CD14-positive monocyte (primary cell): ENCODE measurements at regions not wholly inside any gene's neighbourhood (a gene's known extent, or its start where the extent isn't known, plus 50 kb on each side); places are given as distances from the start of the nearest gene placed in this dataset.

ENCODE experiments used
- DNase-seq, 3 donors: peaks; one replicate each; pipeline ENCODE4 v3.0.0-alpha.2; 2011 to 2022
- H2AFZ ChIP-seq: 2 replicates; pipeline ENCODE4 v1.6.0; 2012; ENCODE audit warnings: mild to moderate bottlenecking, low read depth, low read length, inconsistent platforms; ENCODE audit not compliant: insufficient read depth, poor library complexity, severe bottlenecking
- H3K27ac ChIP-seq, 2 donors: 1 replicate in 1 of 2; 2 replicates in 1 of 2; pipeline ENCODE4 v1.5.1; 2012 to 2013; ENCODE audit warnings: low read length in 2 of 2, control low read depth in 1 of 2, inconsistent platforms in 1 of 2, low read depth in 1 of 2, mild to moderate bottlenecking in 1 of 2
- H3K27me3 ChIP-seq, 2 donors: one replicate each; pipeline versions ENCODE4 v1.6.0 to v1.6.1; 2011 to 2013; ENCODE audit warnings: low read length in 2 of 2; ENCODE audit not compliant: control insufficient read depth in 2 of 2, insufficient read depth in 2 of 2
- H3K36me3 ChIP-seq, 2 donors: replicated peaks in 1 of 2; 1 replicate in 1 of 2; 2 replicates in 1 of 2; pipeline versions ENCODE4 v1.5.1 to v1.6.1; 2012 to 2013; ENCODE audit warnings: low read length in 2 of 2, control low read depth in 1 of 2, inconsistent platforms in 1 of 2, mild to moderate bottlenecking in 1 of 2; ENCODE audit not compliant: insufficient read depth in 2 of 2, control insufficient read depth in 1 of 2
- H3K4me1 ChIP-seq, 2 donors: 1 replicate in 1 of 2; 2 replicates in 1 of 2; pipeline versions ENCODE4 v1.5.1 to v1.6.1; 2012 to 2013; ENCODE audit warnings: low read length in 2 of 2, control low read depth in 1 of 2, inconsistent platforms in 1 of 2, mild to moderate bottlenecking in 1 of 2, moderate library complexity in 1 of 2; ENCODE audit not compliant: insufficient read depth in 2 of 2, control insufficient read depth in 1 of 2
- H3K4me2 ChIP-seq: replicated peaks from 2 replicates; pipeline ENCODE3; 2012; ENCODE audit warnings: low read length, moderate library complexity, mild to moderate bottlenecking; ENCODE audit not compliant: poor library complexity, severe bottlenecking; ENCODE audit errors: extremely low read depth
- H3K4me3 ChIP-seq, 3 experiments: fragments of 200-600 bp in 1 of 3; sonication (generic) in 1 of 3; replicated peaks in 1 of 3; 1 replicate in 2 of 3; 2 replicates in 1 of 3; pipeline ENCODE4 v1.5.1; 2011 to 2013; ENCODE audit warnings: low read length in 3 of 3, mild to moderate bottlenecking in 3 of 3, control low read depth in 2 of 3, low read depth in 2 of 3, inconsistent platforms in 1 of 3, moderate library complexity in 1 of 3
- H3K79me2 ChIP-seq: 2 replicates; pipeline ENCODE4 v1.6.0; 2012; ENCODE audit warnings: mild to moderate bottlenecking, control low read depth, inconsistent platforms, low read length, moderate library complexity; ENCODE audit not compliant: insufficient read depth
- H3K9ac ChIP-seq: 2 replicates; pipeline ENCODE4 v1.6.0; 2017; ENCODE audit warnings: low read length, mild to moderate bottlenecking; ENCODE audit not compliant: insufficient read depth, poor library complexity, severe bottlenecking
- H3K9me3 ChIP-seq, 2 donors: replicated peaks in 1 of 2; 1 replicate in 1 of 2; 2 replicates in 1 of 2; pipeline versions ENCODE4 v1.5.1 to v1.6.1; 2012 to 2013; ENCODE audit warnings: low read length in 2 of 2, control low read depth in 1 of 2; ENCODE audit not compliant: control insufficient read depth in 1 of 2, insufficient read depth in 1 of 2
- H4K20me1 ChIP-seq: 2 replicates; pipeline ENCODE4 v1.6.0; 2012; ENCODE audit warnings: mild to moderate bottlenecking, low read length, control low read depth, moderate library complexity; ENCODE audit not compliant: insufficient read depth
- H3K27ac Mint-ChIP-seq, 7 donors: one replicate each; pipeline ENCODE4 v1.8.0; 2020; ENCODE audit warnings: mild to moderate bottlenecking in 7 of 7, mixed read lengths in 7 of 7, moderate library complexity in 6 of 7, inconsistent platforms in 2 of 7
- H3K27me3 Mint-ChIP-seq, 3 donors: one replicate each; pipeline ENCODE4 v1.8.0; 2021 to 2022; ENCODE audit warnings: low read depth in 3 of 3, mild to moderate bottlenecking in 3 of 3, mixed read lengths in 3 of 3, moderate library complexity in 3 of 3, inconsistent platforms in 1 of 3
- H3K36me3 Mint-ChIP-seq, 2 donors: one replicate each; pipeline ENCODE4 v1.8.0; 2020; ENCODE audit warnings: mixed read lengths in 2 of 2, inconsistent platforms in 1 of 2, mild to moderate bottlenecking in 1 of 2
- H3K4me1 Mint-ChIP-seq: one replicate; pipeline ENCODE4 v1.8.0; 2020; ENCODE audit warnings: mild to moderate bottlenecking, mixed read lengths
- H3K4me3 Mint-ChIP-seq, 2 donors: one replicate each; pipeline ENCODE4 v1.8.0; 2020; ENCODE audit warnings: mild to moderate bottlenecking in 2 of 2, mixed read lengths in 2 of 2, moderate library complexity in 1 of 2
- H3K9me3 Mint-ChIP-seq, 7 donors: one replicate each; pipeline ENCODE4 v1.8.0; 2020 to 2022; ENCODE audit warnings: mixed read lengths in 7 of 7, mild to moderate bottlenecking in 6 of 7, moderate library complexity in 6 of 7, inconsistent platforms in 2 of 7
- WGBS: methylation state at CpG from one replicate; pipeline ENCODE4 v1.1.5; 2013; ENCODE audit warnings: missing lambda C conversion rate; ENCODE audit not compliant: insufficient coverage; 5-methylcytosine and 5-hydroxymethylcytosine counted together
- intact Hi-C, 2 donors: fragments of 100-400 bp; cut with micrococcal nuclease; formaldehyde crosslinking; loops; one replicate each; pipeline versions ENCODE4 v1.15.0 to v1.15.1; 2023
- TF ChIP-seq, protein P1 (sequence below): fragments of 200-600 bp; IDR thresholded peaks from one replicate; pipeline ENCODE4 v1.8.0; 2022; ENCODE audit warnings: antibody characterized with exemption, mild to moderate bottlenecking

DNA sequence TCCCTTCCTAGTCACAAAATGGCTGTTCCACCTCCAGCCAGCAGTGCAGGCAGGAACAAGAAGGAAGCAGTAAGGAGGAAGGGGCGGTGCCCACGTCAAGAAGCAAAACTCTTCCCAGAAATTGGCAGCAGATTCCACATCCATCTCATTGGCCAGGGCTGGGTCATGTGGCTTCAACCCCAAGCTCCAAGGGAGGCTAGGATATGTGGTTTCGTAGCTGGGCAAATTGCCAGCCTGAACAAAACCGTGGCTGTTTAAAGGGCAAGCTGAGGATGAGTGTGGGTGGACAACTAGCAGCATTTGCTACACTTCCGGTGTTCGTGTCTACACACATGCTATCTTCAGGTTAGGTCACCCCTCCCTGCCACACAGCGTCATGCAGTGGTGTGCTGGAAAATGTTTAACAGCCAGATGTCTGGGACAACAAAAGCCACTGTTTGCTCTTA, 92.1 kb upstream of the MAP1B start:
- intact Hi-C loops: no loop called here
- Mint-ChIP-seq H3K27ac (no peak overlapping the region), H3K4me3 (no peak overlapping the region)

DNA sequence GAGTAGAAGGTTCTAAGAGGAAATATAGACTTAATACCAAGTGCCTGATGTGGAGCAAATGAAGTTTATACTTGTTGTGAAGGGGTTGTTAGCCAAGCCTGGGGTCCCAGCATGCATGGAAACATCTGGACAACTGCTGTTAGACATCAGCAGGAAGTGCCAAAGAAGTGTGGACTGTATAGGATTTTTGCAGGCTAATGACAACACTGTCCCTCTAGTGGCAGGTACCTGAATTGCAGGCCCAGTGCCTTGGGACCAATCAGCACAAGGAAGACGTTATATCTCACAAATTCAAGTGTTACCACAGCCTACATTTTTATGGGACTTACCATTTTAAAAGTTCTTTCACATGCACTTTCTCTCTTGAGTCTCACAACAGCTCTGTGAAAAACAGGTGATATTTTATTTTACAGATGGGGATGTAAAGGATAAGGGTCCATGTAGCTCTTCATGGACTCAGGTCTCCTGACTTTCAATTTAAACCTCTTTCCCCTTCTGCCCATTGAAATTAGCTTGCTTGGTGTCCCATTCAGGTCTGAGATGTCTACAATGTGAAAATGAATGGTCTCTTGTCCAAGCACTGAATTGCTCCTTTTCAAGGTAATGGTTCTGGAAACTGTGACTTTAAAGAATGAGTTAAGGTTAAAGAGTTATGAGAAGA, 89.0 kb upstream of the MAP1B start:
- H3K4me3 ChIP-seq: no peak overlapping the region
- H3K9me3 Mint-ChIP-seq: peaks cover 0 to 7% (median 2%) of the 10 kb centered on the region in 7 donors
- H4K20me1 ChIP-seq: no peaks in the 10 kb centered on the region
- intact Hi-C loops: no loop called here
- no peak overlapping the region for H3K9ac ChIP-seq
- H2AFZ ChIP-seq: no peak overlapping the region
- H3K4me3 Mint-ChIP-seq: no peak overlapping the region
- no peak overlapping the region for H3K4me2 ChIP-seq
- TF ChIP-seq, protein P1, sequence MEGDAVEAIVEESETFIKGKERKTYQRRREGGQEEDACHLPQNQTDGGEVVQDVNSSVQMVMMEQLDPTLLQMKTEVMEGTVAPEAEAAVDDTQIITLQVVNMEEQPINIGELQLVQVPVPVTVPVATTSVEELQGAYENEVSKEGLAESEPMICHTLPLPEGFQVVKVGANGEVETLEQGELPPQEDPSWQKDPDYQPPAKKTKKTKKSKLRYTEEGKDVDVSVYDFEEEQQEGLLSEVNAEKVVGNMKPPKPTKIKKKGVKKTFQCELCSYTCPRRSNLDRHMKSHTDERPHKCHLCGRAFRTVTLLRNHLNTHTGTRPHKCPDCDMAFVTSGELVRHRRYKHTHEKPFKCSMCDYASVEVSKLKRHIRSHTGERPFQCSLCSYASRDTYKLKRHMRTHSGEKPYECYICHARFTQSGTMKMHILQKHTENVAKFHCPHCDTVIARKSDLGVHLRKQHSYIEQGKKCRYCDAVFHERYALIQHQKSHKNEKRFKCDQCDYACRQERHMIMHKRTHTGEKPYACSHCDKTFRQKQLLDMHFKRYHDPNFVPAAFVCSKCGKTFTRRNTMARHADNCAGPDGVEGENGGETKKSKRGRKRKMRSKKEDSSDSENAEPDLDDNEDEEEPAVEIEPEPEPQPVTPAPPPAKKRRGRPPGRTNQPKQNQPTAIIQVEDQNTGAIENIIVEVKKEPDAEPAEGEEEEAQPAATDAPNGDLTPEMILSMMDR: peak; percentile 100
- H3K27ac ChIP-seq: no peak overlapping the region
- no peak overlapping the region for H3K27ac Mint-ChIP-seq
- WGBS: 33% methylated on average over 1 of the region's 1 CpG
- no peaks in the 10 kb centered on the region for H3K79me2 ChIP-seq
- no peaks in the 10 kb centered on the region for H3K36me3 ChIP-seq
- H3K27me3 Mint-ChIP-seq: peaks cover 5 to 10% (median 7%) of the 10 kb centered on the region in 3 donors
- H3K9me3 ChIP-seq: no peaks in the 10 kb centered on the region
- H3K27me3 ChIP-seq: no peaks in the 10 kb centered on the region
- DNase-seq: peak; percentile 2 to 37 (median 22)
- no peaks in the 10 kb centered on the region for H3K4me1 Mint-ChIP-seq
- H3K36me3 Mint-ChIP-seq: no peaks in the 10 kb centered on the region
- no peaks in the 10 kb centered on the region for H3K4me1 ChIP-seq

More for the DNA sequence above, 92.1 kb upstream of the MAP1B start:
- Mint-ChIP-seq H3K4me1 (no peaks in the 10 kb centered on the region), H3K9me3 (peaks cover 0 to 4% (median 0%) of the 10 kb centered on the region in 7 donors), H3K36me3 (no peaks in the 10 kb centered on the region), H3K27me3 (peaks cover 3 to 4% (median 4%) of the 10 kb centered on the region in 3 donors)
- DNase-seq: no peak
- Histone ChIP-seq H3K79me2 (no peaks in the 10 kb centered on the region), H3K4me1 (no peaks in the 10 kb centered on the region), H2AFZ (peak overlapping the region; percentile 17), H4K20me1 (no peaks in the 10 kb centered on the region), H3K9me3 (no peaks in the 10 kb centered on the region), H3K9ac (no peak overlapping the region), H3K36me3 (no peaks in the 10 kb centered on the region), H3K27ac (no peak overlapping the region), H3K27me3 (no peaks in the 10 kb centered on the region), H3K4me2 (no peak overlapping the region), H3K4me3 (no peak overlapping the region)
- 76% methylated on average over 3 of the region's 7 CpGs for WGBS
- TF ChIP-seq, protein P1: no peak
